Suprapubic skin (tissue), 4 donors: ENCODE measurements at regions not wholly inside any gene's neighbourhood (a gene's known extent, or its start where the extent isn't known, plus 50 kb on each side); places are given as distances from the start of the nearest gene placed in this dataset.

Source experiments
- EP300 ChIP-seq: sonication (generic); formaldehyde crosslinking; IDR thresholded peaks from one replicate; pipeline ENCODE4 v1.6.1; 2017; ENCODE audit warnings: antibody characterized with exemption
- POLR2AphosphoS5 ChIP-seq, 3 donors: sonication (generic); formaldehyde crosslinking; IDR thresholded peaks; one replicate each; pipeline ENCODE4 v1.6.1; 2017; ENCODE audit warnings: antibody characterized with exemption in 3 of 3
- TF ChIP-seq, protein P1 (sequence below), 2 donors: fragments of 200-600 bp in 1 of 2; fragments of 450-650 bp in 1 of 2; sonication (generic) in 1 of 2; IDR thresholded peaks; one replicate each; pipeline ENCODE4 v1.5.1; 2016 to 2019; ENCODE audit warnings: antibody characterized with exemption in 2 of 2, mild to moderate bottlenecking in 1 of 2, moderate library complexity in 1 of 2

DNA sequence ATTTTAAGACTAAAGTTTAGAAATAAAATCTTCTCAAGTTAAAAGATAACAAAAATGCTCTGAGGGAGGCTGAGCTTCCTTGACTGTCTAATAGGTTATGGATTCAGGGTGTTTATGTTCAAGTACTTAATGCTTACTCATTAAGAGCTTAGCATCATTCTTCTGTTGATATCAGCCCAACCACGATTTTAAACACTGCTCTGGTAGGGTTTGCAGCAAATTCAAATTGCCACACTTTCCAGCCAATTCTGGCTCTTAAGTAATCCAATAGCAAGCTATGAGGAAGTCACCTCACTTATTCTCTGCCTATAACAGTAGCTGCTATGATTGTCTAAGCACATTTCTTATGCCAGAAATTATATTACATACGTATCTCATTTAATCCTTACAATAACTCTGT lies 191.0 kb upstream of the KIF2A start:
- no peak for TF ChIP-seq POLR2AphosphoS5 (IDR thresholded peaks at IDR 0.05)
- TF ChIP-seq, protein P1, sequence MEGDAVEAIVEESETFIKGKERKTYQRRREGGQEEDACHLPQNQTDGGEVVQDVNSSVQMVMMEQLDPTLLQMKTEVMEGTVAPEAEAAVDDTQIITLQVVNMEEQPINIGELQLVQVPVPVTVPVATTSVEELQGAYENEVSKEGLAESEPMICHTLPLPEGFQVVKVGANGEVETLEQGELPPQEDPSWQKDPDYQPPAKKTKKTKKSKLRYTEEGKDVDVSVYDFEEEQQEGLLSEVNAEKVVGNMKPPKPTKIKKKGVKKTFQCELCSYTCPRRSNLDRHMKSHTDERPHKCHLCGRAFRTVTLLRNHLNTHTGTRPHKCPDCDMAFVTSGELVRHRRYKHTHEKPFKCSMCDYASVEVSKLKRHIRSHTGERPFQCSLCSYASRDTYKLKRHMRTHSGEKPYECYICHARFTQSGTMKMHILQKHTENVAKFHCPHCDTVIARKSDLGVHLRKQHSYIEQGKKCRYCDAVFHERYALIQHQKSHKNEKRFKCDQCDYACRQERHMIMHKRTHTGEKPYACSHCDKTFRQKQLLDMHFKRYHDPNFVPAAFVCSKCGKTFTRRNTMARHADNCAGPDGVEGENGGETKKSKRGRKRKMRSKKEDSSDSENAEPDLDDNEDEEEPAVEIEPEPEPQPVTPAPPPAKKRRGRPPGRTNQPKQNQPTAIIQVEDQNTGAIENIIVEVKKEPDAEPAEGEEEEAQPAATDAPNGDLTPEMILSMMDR (IDR thresholded peaks at IDR 0.05), result no peak
- no peak for TF ChIP-seq EP300
